Neural progenitor cell (in vitro differentiated cells): ENCODE measurements at regions not wholly inside any gene's neighbourhood (a gene's known extent, or its start where the extent isn't known, plus 50 kb on each side); places are given as distances from the start of the nearest gene placed in this dataset.

Source experiments
- DNase-seq: peaks from one replicate; pipeline ENCODE4 v3.0.0-alpha.2; 2016; ENCODE audit warnings: low spot score
- H2AFZ ChIP-seq: fragments of 200-600 bp; sonication (generic); replicated peaks from 2 replicates; pipeline ENCODE4 v1.6.1; 2016; ENCODE audit warnings: antibody characterized with exemption
- H3F3A ChIP-seq: fragments of 200-600 bp; sonication (generic); 2 replicates; pipeline ENCODE4 v1.6.1; 2016; ENCODE audit warnings: antibody characterized with exemption, low read depth
- H3K27ac ChIP-seq: fragments of 200-600 bp; sonication (generic); 2 replicates; pipeline ENCODE4 v1.5.1; 2016; ENCODE audit warnings: mild to moderate bottlenecking
- H3K27me3 ChIP-seq: fragments of 200-600 bp; sonication (generic); 2 replicates; pipeline ENCODE4 v1.6.1; 2016; ENCODE audit warnings: mild to moderate bottlenecking, moderate library complexity
- H3K36me3 ChIP-seq: fragments of 200-600 bp; sonication (generic); 2 replicates; pipeline ENCODE4 v1.5.1; 2016
- H3K4me1 ChIP-seq: fragments of 200-600 bp; sonication (generic); 2 replicates; pipeline ENCODE4 v1.6.1; 2016; ENCODE audit warnings: mixed run types
- H3K4me2 ChIP-seq: fragments of 200-600 bp; sonication (generic); 2 replicates; pipeline ENCODE4 v1.6.1; 2016
- H3K4me3 ChIP-seq: fragments of 200-600 bp; sonication (generic); 2 replicates; pipeline ENCODE4 v1.5.1; 2016
- H3K79me2 ChIP-seq: fragments of 200-600 bp; sonication (generic); 2 replicates; pipeline ENCODE4 v1.6.1; 2016; ENCODE audit warnings: low read depth
- H3K9ac ChIP-seq: fragments of 200-600 bp; sonication (generic); 2 replicates; pipeline ENCODE4 v1.6.1; 2016
- H3K9me3 ChIP-seq: fragments of 200-600 bp; sonication (generic); 2 replicates; pipeline ENCODE4 v1.5.1; 2016; ENCODE audit warnings: low read depth
- H4K20me1 ChIP-seq: fragments of 200-600 bp; sonication (generic); 2 replicates; pipeline ENCODE4 v1.6.1; 2016; ENCODE audit warnings: low read depth
- H3K27ac Mint-ChIP-seq: 3 replicates; pipeline ENCODE4 v1.8.0; 2021; ENCODE audit warnings: mixed read lengths
- H3K27me3 Mint-ChIP-seq: 2 replicates; pipeline ENCODE4 v1.8.0; 2022; ENCODE audit warnings: low read depth, mild to moderate bottlenecking, inconsistent platforms, moderate library complexity, mixed read lengths; ENCODE audit not compliant: insufficient read depth
- H3K36me3 Mint-ChIP-seq: 3 replicates; pipeline ENCODE4 v1.8.0; 2021; ENCODE audit warnings: mixed read lengths
- H3K4me1 Mint-ChIP-seq: 3 replicates; pipeline ENCODE4 v1.8.0; 2021; ENCODE audit warnings: mixed read lengths
- H3K4me3 Mint-ChIP-seq: 3 replicates; pipeline ENCODE4 v1.8.0; 2021; ENCODE audit warnings: mild to moderate bottlenecking, moderate library complexity, mixed read lengths
- H3K9me3 Mint-ChIP-seq: 3 replicates; pipeline ENCODE4 v1.8.0; 2020; ENCODE audit warnings: mixed read lengths
- EZH2 ChIP-seq: fragments of 200-600 bp; sonication (generic); IDR thresholded peaks from 2 replicates; pipeline ENCODE4 v1.6.1; 2017; ENCODE audit warnings: antibody characterized with exemption, mild to moderate bottlenecking, moderate library complexity
- EZH2phosphoT487 ChIP-seq: fragments of 200-600 bp; sonication (generic); IDR thresholded peaks from 2 replicates; pipeline ENCODE4 v1.6.1; 2017; ENCODE audit warnings: antibody characterized with exemption
- TF ChIP-seq, protein P1 (sequence below): fragments of 200-600 bp; sonication (generic); IDR thresholded peaks from 2 replicates; pipeline ENCODE4 v1.5.1; 2017; ENCODE audit warnings: antibody characterized with exemption, mild to moderate bottlenecking

DNA sequence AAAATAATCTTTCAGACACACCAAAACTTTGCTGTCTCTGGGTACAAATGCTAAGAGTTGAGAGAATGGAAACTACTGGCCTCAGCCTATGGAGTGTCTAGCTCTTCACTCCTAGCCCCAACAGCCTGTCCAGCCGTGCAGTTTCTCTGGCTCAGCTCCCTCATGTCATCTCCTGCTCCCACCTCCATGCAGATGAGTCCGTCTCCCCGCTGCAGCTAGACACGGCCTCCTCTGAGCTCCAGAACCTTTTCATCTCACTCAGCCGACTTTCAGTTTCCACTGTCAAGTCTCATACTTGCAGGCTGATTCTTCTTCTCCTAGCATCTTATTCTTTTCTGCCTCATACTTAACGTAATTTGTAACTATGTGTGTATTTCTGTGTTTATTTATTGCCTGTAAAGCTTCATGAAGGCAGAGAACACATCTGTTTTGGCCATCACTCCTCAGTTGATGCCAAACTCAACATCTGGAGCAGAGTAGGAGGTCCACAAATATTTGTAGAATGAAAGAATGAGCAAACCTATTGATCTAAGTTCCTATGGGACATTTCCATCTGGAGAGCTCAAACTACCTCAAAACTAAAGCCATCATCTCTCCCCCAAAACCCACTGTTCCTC lies 139.8 kb upstream of the PWP1 start:
- Histone ChIP-seq H3K4me1 (no peaks in the 10 kb centered on the region), H3F3A (no peaks in the 10 kb centered on the region), H3K9ac (no peak overlapping the region), H2AFZ (no peak overlapping the region), H3K4me3 (no peak overlapping the region), H3K27ac (no peak overlapping the region), H4K20me1 (no peaks in the 10 kb centered on the region), H3K27me3 (no peaks in the 10 kb centered on the region), H3K4me2 (no peak overlapping the region), H3K36me3 (no peaks in the 10 kb centered on the region), H3K79me2 (no peaks in the 10 kb centered on the region), H3K9me3 (no peaks in the 10 kb centered on the region)
- Mint-ChIP-seq H3K27me3 (peaks cover 2% of the 10 kb centered on the region), H3K4me3 (no peak overlapping the region), H3K27ac (no peak overlapping the region), H3K9me3 (no peaks in the 10 kb centered on the region), H3K4me1 (no peaks in the 10 kb centered on the region), H3K36me3 (no peaks in the 10 kb centered on the region)
- DNase-seq, result no peak
- no peak for TF ChIP-seq EZH2
- TF ChIP-seq, protein P1, sequence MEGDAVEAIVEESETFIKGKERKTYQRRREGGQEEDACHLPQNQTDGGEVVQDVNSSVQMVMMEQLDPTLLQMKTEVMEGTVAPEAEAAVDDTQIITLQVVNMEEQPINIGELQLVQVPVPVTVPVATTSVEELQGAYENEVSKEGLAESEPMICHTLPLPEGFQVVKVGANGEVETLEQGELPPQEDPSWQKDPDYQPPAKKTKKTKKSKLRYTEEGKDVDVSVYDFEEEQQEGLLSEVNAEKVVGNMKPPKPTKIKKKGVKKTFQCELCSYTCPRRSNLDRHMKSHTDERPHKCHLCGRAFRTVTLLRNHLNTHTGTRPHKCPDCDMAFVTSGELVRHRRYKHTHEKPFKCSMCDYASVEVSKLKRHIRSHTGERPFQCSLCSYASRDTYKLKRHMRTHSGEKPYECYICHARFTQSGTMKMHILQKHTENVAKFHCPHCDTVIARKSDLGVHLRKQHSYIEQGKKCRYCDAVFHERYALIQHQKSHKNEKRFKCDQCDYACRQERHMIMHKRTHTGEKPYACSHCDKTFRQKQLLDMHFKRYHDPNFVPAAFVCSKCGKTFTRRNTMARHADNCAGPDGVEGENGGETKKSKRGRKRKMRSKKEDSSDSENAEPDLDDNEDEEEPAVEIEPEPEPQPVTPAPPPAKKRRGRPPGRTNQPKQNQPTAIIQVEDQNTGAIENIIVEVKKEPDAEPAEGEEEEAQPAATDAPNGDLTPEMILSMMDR, result no peak
- no peak for TF ChIP-seq EZH2phosphoT487

GRCh38 chr12:107547389-107547788 lies 138.2 kb upstream of the PWP1 start:
- no peaks in the 10 kb centered on the region for H3K36me3 Mint-ChIP-seq
- no peak overlapping the region for H3K4me3 Mint-ChIP-seq
- H3K9me3 Mint-ChIP-seq, result no peaks in the 10 kb centered on the region
- TF ChIP-seq EZH2phosphoT487 (no peak), EZH2 (no peak)
- TF ChIP-seq, protein P1, result no peak
- Histone ChIP-seq H3K4me1 (no peaks in the 10 kb centered on the region), H3K79me2 (no peaks in the 10 kb centered on the region), H3K27me3 (no peaks in the 10 kb centered on the region), H3K9me3 (no peaks in the 10 kb centered on the region), H3F3A (no peaks in the 10 kb centered on the region), H3K36me3 (no peaks in the 10 kb centered on the region), H2AFZ (no peak overlapping the region), H3K4me3 (no peak overlapping the region), H3K27ac (no peak overlapping the region), H4K20me1 (no peaks in the 10 kb centered on the region), H3K4me2 (no peak overlapping the region), H3K9ac (no peak overlapping the region)
- no peak for DNase-seq
- H3K4me1 Mint-ChIP-seq, result no peaks in the 10 kb centered on the region
- H3K27me3 Mint-ChIP-seq, result peaks cover 2% of the 10 kb centered on the region
- no peak overlapping the region for H3K27ac Mint-ChIP-seq

DNA sequence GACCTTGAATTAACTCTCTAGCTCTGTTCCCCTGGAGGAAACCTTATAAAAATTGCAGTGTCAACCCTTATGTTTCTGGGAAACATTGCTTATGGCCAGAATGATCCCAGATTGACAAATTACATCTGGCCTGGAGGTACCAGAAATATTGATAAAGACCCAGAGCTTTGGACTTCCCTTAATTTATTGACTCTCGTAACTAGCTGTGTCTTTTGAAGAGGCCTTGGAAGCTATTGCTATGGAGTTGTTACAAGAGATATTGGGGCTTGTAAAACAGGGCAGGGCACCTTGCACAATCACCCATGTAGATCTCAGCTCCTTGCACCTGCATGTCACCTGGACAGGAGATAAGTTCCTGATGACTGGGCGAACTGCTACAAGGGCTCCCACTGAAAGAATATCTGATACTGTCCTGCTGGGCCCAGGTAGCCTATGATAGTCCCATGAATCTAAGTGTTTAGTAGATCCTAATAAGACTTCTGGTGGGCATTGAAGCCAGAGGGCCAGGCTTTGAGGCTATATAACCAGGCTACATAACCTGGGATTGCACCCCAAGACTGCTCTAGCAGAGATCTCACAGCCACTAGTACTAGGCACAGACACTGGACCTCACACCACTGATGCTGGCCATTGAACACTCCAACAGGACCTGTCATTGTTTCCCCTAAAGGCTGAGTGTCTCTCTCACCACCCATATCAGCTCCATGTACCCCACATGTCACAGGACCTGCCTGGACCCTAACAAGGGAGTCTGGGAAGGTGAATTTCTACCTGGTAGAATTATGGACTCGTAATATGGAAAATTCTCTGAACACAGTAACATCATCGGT lies 135.7 kb upstream of the PWP1 start:
- Histone ChIP-seq H3K4me2 (no peak overlapping the region), H4K20me1 (no peaks in the 10 kb centered on the region), H3K27me3 (no peaks in the 10 kb centered on the region), H3K27ac (no peak overlapping the region), H3K4me1 (no peaks in the 10 kb centered on the region), H3K79me2 (no peaks in the 10 kb centered on the region), H3K9ac (no peak overlapping the region), H3K36me3 (no peaks in the 10 kb centered on the region), H2AFZ (no peak overlapping the region), H3K4me3 (no peak overlapping the region), H3F3A (no peaks in the 10 kb centered on the region), H3K9me3 (no peaks in the 10 kb centered on the region)
- Mint-ChIP-seq H3K27ac (no peak overlapping the region), H3K4me3 (no peak overlapping the region), H3K36me3 (no peaks in the 10 kb centered on the region), H3K4me1 (no peaks in the 10 kb centered on the region), H3K27me3 (peaks cover 2% of the 10 kb centered on the region), H3K9me3 (no peaks in the 10 kb centered on the region)
- TF ChIP-seq, protein P1, result no peak
- TF ChIP-seq EZH2 (no peak), EZH2phosphoT487 (no peak)
- no peak for DNase-seq
